ENCODE measurements at regions not wholly inside any gene's neighbourhood (a gene's known extent, or its start where the extent isn't known, plus 50 kb on each side); places are given as distances from the start of the nearest gene placed in this dataset.

DNA sequence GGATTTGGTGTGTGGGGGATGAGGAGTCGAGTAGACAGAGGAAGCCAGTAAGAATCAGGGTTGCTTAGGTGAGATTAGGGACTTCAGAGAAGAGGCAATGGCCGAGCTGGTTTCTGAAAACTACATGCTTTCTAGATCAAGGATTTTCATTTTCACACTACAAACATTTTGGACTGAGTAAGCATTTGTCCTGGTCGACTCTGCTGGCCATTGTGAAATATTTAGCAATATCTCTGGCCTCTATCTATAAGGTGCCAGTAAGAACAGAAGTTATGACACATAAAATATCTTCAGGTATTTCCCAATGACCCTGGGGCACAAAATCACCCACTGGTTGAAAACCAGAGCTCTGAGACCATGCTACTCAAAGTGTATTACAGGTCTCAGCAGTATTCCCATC lies 1275.1 kb upstream of the CDH8 start:
- TF ChIP-seq, protein P1, sequence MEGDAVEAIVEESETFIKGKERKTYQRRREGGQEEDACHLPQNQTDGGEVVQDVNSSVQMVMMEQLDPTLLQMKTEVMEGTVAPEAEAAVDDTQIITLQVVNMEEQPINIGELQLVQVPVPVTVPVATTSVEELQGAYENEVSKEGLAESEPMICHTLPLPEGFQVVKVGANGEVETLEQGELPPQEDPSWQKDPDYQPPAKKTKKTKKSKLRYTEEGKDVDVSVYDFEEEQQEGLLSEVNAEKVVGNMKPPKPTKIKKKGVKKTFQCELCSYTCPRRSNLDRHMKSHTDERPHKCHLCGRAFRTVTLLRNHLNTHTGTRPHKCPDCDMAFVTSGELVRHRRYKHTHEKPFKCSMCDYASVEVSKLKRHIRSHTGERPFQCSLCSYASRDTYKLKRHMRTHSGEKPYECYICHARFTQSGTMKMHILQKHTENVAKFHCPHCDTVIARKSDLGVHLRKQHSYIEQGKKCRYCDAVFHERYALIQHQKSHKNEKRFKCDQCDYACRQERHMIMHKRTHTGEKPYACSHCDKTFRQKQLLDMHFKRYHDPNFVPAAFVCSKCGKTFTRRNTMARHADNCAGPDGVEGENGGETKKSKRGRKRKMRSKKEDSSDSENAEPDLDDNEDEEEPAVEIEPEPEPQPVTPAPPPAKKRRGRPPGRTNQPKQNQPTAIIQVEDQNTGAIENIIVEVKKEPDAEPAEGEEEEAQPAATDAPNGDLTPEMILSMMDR (conservative IDR thresholded peaks at IDR 0.05), result no peak
- no peak for TF ChIP-seq ZFX (IDR thresholded peaks at IDR 0.05)

All from C4-2B (cell line).